ENCODE measurements at regions not wholly inside any gene's neighbourhood (a gene's known extent, or its start where the extent isn't known, plus 50 kb on each side); places are given as distances from the start of the nearest gene placed in this dataset.

DNA sequence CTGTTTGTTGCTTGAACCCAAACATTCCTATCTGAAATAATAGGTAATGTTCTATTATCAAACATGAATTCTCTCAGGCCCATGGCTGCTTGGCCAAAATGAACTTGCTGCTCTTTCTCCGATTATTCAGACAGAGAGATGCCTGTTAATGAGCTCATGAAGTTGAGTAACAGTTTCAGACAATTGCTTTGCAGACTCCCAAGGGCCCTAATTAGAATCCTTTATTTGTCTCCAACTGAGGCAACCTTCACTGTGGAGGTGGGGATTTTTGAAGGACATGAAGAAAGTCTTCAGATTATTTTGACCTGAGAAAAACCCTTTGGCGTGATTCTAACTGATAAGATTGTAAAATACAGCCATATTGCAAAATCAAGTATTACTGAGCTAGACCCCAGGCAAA, 466.7 kb downstream of the NFIB start:
- in situ Hi-C loops (cut with HindIII; ENCODE audit: extremely low pct_ligation_motif_present, low pct_unique_long_range_greater_than_20kb): no loop called here
- ATAC-seq: no peak
- H3K9ac ChIP-seq (ENCODE audit: insufficient read depth, low read depth, low read length): no peak overlapping the region
- no peaks in the 10 kb centered on the region for H3K79me2 ChIP-seq (ENCODE audit: insufficient read depth, low read length)
- no peaks in the 10 kb centered on the region for H3K27me3 ChIP-seq (ENCODE audit: control insufficient read depth in 1 of 2, insufficient read depth in 2 of 2, low read length in 2 of 2)
- peaks cover 6% of the 10 kb centered on the region for H3K9me3 ChIP-seq (ENCODE audit: low read length)
- intact Hi-C loops (cut with micrococcal nuclease; ENCODE audit: unreplicated experiment): no loop called here
- DNase-seq (ENCODE audit: low spot score): no peak
- ChIA-PET CTCF (ENCODE audit: low intra/inter-chr PET ratio, low total read pairs) (no interaction called here), POLR2A (no interaction called here)
- H3K4me1 ChIP-seq (ENCODE audit: insufficient read depth, low read length): no peaks in the 10 kb centered on the region
- no peak for FAIRE-seq
- no peak overlapping the region for H3K27ac ChIP-seq (ENCODE audit: extremely low read length, insufficient read depth, low read length)
- H3K4me2 ChIP-seq (ENCODE audit: low read depth, low read length): no peak overlapping the region
- no peak overlapping the region for H3K4me3 ChIP-seq (replicated peaks in 1 of 3; ENCODE audit: insufficient read depth in 1 of 3, low read depth in 2 of 3, low read length in 3 of 3)
- 0% methylated on average over 2 of the region's 2 CpGs for WGBS (ENCODE audit: low lambda C conversion rate)
- no peak overlapping the region for H2AFZ ChIP-seq (ENCODE audit: low read length)
- BruUV-seq (replicated peaks): no TSS peak
- no peaks in the 10 kb centered on the region for H4K20me1 ChIP-seq (ENCODE audit: insufficient read depth, low read length)
- no peaks in the 10 kb centered on the region for H3K36me3 ChIP-seq (replicated peaks in 1 of 2; ENCODE audit: control insufficient read depth in 1 of 2, insufficient read depth in 2 of 2, low read length in 2 of 2)
- no peak for TF ChIP-seq ERF (CRISPR knock-in tag; IDR thresholded peaks at IDR 0.05)
- TF ChIP-seq, protein P1, sequence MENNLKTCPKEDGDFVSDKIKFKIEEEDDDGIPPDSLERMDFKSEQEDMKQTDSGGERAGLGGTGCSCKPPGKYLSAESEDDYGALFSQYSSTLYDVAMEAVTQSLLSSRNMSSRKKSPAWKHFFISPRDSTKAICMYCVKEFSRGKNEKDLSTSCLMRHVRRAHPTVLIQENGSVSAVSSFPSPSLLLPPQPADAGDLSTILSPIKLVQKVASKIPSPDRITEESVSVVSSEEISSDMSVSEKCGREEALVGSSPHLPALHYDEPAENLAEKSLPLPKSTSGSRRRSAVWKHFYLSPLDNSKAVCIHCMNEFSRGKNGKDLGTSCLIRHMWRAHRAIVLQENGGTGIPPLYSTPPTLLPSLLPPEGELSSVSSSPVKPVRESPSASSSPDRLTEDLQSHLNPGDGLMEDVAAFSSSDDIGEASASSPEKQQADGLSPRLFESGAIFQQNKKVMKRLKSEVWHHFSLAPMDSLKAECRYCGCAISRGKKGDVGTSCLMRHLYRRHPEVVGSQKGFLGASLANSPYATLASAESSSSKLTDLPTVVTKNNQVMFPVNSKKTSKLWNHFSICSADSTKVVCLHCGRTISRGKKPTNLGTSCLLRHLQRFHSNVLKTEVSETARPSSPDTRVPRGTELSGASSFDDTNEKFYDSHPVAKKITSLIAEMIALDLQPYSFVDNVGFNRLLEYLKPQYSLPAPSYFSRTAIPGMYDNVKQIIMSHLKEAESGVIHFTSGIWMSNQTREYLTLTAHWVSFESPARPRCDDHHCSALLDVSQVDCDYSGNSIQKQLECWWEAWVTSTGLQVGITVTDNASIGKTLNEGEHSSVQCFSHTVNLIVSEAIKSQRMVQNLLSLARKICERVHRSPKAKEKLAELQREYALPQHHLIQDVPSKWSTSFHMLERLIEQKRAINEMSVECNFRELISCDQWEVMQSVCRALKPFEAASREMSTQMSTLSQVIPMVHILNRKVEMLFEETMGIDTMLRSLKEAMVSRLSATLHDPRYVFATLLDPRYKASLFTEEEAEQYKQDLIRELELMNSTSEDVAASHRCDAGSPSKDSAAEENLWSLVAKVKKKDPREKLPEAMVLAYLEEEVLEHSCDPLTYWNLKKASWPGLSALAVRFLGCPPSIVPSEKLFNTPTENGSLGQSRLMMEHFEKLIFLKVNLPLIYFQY (CRISPR knock-in tag; IDR thresholded peaks at IDR 0.05; ENCODE audit: borderline replicate concordance): no peak
- no peak for TF ChIP-seq PRDM4 (CRISPR knock-in tag; IDR thresholded peaks at IDR 0.05; ENCODE audit: borderline replicate concordance)
- no peak for TF ChIP-seq HMG20B (CRISPR knock-in tag; conservative IDR thresholded peaks at IDR 0.05)
- TF ChIP-seq CREB3 (CRISPR knock-in tag; IDR thresholded peaks at IDR 0.05): no peak
- no peak for TF ChIP-seq ZFYVE20 (CRISPR knock-in tag; IDR thresholded peaks at IDR 0.05; ENCODE audit: borderline replicate concordance, low read depth)
- no peak for TF ChIP-seq RARG (CRISPR knock-in tag; IDR thresholded peaks at IDR 0.05; ENCODE audit: low read depth)
- no peak for TF ChIP-seq HMG20A (CRISPR knock-in tag; IDR thresholded peaks at IDR 0.05; ENCODE audit: borderline replicate concordance)
- TF ChIP-seq CCAR2 (optimal IDR thresholded peaks at IDR 0.05; ENCODE audit: low read depth, low read length): no peak
- no peak for TF ChIP-seq MAFK (conservative IDR thresholded peaks at IDR 0.05 in 1 of 2, IDR thresholded peaks at IDR 0.05 in 1 of 2; ENCODE audit: low read length in 2 of 2)
- no peak for TF ChIP-seq ZNF660 (CRISPR knock-in tag; IDR thresholded peaks at IDR 0.05; ENCODE audit: borderline replicate concordance, low read depth)
- TF ChIP-seq, protein P2, sequence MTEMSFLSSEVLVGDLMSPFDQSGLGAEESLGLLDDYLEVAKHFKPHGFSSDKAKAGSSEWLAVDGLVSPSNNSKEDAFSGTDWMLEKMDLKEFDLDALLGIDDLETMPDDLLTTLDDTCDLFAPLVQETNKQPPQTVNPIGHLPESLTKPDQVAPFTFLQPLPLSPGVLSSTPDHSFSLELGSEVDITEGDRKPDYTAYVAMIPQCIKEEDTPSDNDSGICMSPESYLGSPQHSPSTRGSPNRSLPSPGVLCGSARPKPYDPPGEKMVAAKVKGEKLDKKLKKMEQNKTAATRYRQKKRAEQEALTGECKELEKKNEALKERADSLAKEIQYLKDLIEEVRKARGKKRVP (CRISPR knock-in tag; IDR thresholded peaks at IDR 0.05): no peak
- no peak for TF ChIP-seq ZNF883 (CRISPR knock-in tag; IDR thresholded peaks at IDR 0.05; ENCODE audit: not compliant biosample characterization)
- TF ChIP-seq ZNF839 (CRISPR knock-in tag; IDR thresholded peaks at IDR 0.05; ENCODE audit: borderline replicate concordance): no peak
- no peak for TF ChIP-seq POGK (CRISPR knock-in tag; conservative IDR thresholded peaks at IDR 0.05)
